GM18517 (cell line): ENCODE measurements at regions not wholly inside any gene's neighbourhood (a gene's known extent, or its start where the extent isn't known, plus 50 kb on each side); places are given as distances from the start of the nearest gene placed in this dataset.

Experiments used
- ATAC-seq: cut with Tn5 transposase; IDR thresholded peaks from one replicate; pipeline ENCODE4 v1.9.1; 2021; ENCODE audit warnings: mild to moderate bottlenecking, moderate library complexity; ENCODE audit not compliant: unreplicated experiment

DNA sequence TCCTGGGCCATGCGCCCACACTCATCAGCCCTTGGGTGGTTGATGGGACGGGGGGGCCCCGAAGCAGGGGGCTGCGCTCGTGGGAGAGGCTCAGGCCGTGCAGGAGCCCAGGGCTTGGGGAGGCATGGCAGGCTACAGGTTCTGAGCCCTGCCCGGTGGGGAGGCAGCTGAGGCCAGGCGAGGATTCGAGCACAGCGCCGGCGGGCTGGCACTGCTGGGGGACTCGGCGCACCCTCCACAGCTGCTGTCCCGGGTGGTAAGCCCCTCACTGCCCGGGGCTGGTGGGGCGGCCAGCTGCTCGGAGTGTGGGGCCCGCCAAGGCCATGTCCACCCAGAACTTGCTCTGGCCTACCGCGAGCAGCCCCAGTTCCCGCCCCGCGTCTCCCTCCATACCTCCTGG lies 295.8 kb upstream of the SEL1L start:
- ATAC-seq, result no peak

DNA sequence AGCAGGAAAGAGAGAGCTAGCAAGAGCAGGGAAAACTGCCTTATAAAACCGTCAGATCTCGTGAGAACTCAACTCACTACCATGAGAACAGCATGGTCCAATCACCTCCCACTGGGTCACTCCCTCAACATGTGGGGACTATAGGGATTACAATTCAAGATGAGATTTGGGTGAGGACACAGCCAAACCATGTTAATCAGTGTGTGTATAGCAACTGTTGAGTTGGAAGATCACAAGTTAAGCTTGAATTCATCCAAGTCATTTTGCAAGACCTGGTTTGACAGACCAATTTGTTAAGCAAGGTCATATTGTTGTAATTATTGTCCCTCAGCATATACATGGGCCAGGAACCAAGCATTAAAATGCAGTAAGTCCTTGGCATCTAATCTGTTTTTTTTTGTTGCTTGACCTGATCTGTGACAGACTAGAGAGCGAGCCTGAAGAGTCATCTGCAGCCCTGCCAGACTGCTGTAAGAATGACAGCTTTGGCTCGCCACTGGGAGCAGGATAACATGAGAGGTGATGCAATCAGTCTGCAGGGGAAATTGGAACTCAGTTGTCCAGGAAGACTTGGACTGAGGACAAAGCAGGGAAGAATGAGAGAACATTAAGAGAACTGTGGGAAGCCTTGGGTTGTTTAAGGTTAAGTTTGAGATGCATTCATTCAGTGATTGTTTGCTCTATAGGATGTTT lies 297.6 kb upstream of the SEL1L start:
- ATAC-seq, result no peak

DNA sequence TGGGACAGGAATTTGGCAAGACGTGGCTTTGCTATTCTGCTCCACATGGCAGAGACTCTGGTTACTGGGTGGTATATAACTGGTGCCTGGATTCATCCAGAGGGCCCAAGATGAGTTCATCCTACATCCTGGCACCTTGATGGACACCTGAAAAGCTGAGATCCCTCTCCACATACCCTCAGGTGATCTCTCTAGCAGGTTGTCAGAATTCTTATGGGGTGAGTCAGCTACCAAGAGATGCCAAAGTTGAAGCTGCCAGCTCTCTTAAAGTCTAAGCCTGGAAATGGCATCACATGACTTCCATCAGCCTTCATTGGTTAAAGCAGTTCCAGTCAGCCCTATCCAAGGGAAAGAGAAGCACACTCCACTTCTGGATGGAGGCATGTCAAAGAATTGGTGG lies 300.7 kb upstream of the SEL1L start:
- ATAC-seq, result no peak

DNA sequence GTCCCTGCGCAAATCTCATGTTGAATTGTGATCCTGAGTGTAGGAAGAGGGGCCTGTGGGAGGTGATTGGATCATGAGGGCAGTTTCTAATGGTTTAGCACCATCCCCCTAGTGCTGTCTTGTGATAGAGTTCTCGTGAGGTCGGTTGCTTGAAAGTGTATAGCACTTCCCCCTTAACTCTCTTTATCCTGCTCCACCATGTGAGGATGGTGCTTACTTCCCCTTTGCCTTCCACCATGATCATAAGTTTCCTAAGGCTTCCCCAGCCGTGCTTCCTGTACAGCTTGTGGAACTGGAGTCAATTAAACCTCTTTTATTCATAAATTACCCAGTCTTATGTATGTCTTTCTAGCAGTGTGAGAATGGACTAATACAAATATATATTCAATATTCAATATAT lies 303.7 kb upstream of the SEL1L start:
- no peak for ATAC-seq

DNA sequence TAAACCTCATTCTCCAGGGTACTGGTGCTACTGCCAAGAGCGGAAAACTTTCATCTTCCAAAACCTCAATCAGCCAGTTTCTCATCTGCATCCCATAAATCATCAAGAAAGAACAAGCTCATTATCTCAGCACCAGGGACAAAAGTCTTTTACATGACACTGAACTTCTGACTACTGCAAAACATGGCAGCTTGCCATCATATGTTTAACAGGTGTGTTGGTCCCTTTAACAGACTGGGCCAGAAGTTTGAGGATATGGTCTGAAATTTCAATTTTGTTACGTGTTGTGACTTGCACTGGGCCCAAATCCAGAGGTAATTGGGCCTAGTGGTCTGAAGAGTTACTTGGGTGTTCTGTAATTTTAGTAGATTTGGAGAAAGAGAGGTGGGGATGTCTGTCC lies 305.4 kb upstream of the SEL1L start:
- ATAC-seq, result no peak

DNA sequence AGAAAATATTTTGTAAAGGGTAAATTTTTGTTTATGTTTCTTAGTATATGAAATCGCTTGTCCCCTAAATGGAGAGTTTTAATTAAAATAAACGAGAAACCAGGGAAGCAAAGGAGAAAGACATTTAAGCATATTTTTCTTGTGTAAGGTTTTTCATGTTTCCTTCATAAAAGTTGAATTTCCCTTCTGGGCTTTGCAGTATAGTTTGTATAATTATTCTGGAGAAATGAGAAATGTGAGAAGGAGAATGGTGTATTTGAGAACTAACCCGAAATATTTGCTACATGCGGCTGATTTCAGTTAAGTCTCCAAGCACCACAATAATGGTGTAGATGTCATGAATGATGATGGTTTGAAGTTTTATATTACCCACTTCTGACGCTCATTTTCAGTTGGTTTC lies 307.7 kb upstream of the SEL1L start:
- ATAC-seq, result no peak

DNA sequence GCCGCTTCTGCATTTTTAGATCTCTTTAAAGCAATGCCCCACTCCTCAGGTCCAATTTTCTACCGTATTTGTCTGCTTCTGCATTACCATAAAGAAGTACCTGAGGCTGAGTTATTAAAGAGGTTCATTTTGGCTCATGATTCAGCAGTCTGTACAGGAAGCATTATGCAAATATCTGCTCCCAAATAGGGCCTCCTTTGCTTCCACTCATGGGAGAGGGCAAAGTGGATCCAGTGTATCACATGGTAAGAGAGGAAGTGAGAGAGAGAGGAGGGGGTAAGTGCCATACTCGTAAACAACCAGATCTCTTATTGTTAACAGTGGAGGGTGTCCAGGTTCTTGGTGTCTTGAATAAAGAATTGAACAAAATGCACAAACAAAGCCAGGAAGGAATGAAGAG lies 316.1 kb upstream of the SEL1L start:
- ATAC-seq, result no peak

DNA sequence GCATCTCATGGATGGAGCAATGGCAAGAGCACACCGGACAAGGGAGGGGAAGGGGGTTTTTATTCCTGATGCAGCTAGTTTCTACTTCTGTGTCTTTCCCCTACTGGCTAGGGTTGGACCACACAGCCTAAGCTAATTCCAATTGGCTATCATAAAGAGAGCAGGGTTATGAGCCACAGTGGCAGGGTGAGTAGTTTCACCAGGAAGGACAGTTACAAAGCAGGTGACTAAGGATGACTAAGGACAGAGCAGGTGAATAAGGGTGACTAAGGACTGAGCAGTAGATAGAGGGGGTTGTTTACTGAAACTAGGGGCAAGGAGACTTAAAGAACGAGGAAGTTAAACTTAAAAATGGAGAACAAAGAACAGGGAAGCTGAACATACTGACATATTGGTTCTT lies 321.4 kb upstream of the SEL1L start:
- ATAC-seq, result no peak

DNA sequence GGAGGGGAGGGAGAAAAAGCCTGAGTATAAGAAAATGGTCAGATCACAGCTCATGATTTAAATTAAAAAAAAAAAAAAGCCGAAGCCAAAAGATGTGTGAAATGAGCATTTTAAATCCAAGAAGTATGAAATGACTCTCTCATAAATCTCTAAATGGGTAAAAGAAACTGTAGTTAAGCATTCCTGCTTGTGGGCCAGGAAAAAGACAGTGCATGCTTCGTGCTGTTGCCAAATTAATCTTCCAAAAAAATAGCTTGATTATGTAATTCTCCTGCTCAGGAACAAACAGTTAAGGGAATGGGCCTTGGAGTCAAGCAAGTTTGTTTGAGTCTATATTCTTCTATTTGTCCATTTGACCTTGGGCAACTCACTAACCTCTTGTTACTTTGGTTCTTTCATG lies 325.4 kb upstream of the SEL1L start:
- no peak for ATAC-seq

DNA sequence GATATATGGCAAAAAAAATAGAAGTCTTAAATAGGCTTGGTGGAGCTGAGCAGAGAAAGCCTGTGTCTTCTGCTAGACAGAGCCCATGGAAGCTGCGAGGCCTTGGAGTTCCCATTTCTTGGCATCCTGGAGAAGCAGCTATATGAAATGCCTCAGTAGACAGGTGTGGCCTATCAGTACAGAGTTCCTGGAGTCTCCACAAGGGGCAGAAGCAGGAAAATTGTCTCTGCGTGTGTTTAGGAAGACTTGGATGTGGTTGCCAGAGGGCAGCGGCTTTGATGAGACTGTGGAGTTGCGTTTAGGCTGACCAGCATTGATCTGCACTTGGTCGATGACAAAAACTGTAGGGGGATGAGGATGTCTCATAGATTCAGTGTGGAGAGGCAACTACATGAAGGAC lies 334.5 kb upstream of the SEL1L start:
- no peak for ATAC-seq

DNA sequence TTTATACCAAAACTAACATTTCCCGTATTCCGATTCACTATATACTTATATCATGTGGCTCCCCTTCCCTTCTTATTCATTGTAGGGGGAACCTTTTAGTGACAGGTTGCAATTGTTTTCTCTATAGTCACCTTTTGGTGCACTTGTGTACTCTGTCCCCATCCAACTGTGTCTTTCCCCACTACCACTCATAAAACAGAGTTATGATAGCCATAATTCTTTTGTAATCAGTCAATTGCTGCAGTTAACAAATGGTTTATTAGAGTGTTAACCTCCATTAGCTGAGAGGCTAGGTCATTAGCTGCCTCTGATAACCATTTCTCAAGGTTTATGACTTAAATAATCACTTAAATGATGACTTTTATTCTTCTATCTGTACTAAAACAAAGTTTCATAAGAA lies 338.1 kb upstream of the SEL1L start:
- no peak for ATAC-seq

DNA sequence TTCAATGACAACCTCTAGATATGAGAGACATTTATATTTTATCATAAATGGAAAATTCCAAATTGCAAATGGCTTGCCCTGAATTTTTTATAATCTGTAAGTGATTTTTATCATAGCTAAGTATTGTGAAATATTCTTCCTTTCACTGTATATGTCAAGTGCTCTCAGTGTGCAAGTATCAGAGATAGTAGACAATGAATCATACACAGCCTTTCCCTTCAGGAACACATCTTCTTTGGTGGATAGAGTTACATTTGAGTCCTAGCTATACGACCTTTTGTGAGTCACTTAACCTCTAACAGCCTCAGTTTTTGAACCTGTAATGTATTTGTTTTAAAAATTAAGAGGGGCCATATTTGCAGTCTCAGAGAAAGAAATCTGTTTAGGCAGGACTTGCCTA lies 350.7 kb upstream of the SEL1L start:
- no peak for ATAC-seq

DNA sequence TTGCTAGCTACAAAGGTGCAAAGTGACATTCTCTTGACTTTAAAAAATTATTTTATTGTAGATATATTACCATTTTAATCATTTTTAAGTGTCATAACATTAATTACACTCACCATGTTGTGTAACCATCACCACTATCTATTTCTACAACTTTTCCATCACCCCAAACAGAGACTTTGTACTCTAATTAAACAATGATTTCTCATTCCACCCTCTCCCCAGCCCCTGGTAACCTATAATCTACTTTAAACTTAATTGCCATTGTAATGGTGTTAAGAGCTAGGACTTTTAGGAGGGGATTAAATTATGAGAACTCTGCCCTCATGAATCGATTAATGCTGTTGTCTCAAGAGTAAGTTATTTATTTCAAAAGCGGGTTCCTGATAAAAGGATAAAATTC lies 352.9 kb upstream of the SEL1L start:
- ATAC-seq, result no peak

DNA sequence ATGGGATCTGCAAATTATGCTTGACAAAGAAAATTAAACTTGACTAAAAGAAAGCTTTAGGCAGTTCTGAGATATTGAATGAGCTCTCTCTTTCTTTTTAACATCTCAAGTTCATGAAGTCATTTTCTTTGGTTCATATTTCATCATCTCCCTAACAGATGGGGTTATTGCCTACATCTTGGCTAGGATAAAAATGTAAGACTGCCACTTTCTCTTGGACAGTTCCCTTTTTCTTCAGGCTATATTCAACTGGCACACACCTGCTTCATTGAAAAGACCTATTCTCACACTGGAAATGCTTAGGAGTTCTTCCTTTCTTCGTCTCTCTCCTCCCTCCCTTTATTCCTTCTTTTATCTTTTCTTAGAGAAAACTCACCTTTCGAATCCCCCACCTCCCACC lies 355.9 kb upstream of the SEL1L start:
- no peak for ATAC-seq

DNA sequence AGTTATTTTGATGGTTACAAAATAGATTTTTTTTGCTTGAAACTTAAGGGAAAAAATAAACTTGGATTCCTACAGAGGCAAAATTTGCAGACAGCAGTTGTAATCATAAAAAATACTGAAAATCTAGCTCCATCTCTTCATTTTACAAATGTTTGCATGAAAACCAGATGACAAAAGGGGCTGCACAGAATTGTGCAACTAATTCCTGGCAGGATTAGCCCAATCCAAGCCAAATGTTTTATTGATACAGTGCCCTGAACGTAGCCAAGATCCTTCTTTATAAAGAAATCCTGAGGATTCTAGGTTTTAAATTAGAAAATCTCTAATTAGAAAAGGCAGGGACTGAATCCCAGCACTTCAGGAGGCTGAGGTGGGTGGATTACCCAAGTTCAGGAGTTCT lies 356.4 kb upstream of the SEL1L start:
- no peak for ATAC-seq

DNA sequence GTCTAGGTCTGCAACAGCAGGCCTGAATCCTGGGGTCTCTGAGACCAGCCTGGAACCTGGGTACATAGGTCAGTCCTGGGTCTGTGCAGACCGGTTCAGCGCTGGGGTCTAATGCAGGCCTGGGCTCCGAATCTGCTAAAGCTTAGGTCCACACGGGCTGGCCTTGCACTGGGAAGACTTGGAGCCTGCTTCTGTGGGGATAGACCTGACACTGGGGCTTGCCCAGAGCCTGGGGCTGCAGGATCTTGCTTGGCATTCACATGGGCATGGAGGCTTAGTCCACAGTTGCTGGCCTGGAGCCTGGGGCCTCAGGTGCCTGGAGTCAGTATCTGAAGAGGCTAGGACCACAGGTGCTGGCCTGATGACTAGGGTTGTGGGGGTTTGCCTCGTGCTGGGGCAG lies 369.8 kb upstream of the SEL1L start:
- ATAC-seq, result no peak

DNA sequence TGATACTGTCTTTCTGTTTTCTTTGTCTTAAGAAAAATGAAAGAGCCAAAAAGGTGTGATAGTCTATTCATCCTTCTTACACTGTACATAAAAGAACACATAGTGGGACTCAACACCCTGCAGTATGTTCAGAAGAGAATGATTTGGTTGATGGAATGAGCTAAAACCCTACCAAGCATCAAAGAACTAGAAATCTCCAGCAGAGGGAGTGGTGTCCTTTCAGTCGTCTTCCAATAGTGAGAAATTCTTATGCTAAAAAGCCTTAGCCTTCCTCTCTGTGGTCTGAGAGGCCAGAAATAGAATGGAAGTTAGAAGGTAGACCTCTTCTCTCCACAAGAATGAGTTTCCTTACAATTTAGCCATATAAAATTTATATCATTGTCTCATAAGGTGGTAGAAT lies 393.4 kb upstream of the SEL1L start:
- no peak for ATAC-seq

DNA sequence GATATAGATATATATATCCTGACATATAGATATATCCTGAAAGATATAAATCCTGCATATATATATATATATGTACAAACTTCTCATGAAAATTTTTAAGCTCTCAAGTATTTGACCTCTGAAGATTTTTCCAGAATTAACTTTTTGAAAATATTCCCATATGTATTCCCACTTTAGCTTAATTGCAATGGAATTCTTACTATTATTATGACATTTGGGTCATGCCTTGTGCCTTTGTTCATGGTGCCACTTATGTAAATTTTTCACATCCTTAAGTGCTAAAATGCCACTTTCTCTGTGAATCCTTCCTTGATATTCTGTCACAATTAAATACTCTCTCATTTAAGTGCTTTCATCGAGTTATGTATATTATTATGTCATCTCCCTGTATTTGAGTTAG lies 398.2 kb upstream of the SEL1L start:
- no peak for ATAC-seq

DNA sequence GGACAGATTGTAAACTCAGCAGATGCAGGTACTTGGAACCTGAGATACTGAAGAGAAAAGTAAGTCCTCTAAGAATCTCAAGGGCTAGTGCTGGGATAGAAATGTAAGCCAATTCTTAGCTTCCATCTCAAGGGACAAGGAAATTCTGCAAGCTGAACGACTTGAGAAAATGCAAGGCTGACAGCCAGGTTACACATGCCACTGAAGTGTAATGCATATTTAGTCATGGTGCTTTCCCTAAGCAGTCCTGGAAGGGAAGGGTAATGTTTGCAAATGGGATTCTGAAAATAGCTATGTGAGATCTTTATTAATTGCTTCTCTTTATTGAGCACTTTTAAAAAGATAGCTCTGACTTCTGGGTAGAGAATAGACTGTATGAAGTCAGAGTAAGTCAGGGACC lies 402.7 kb upstream of the SEL1L start:
- ATAC-seq, result no peak

DNA sequence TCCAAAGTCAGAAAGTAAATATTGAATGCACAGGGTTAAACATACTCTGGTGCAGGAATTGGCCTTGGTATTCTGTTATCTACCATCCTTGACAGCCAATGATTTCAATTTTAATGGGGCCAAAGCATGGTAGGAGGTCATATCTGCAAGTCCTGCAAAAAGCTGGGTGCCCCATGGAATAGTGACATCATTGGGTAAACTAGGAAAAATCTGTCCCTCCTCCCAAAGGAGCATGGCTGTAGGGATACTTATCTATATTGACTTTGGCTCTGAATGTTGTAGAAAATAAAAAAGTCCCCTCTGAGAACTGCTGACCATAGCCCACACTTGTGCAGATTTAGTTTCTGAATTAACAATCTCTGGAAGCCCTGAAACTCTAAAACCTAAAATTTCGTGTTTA lies 403.2 kb upstream of the SEL1L start:
- no peak for ATAC-seq

DNA sequence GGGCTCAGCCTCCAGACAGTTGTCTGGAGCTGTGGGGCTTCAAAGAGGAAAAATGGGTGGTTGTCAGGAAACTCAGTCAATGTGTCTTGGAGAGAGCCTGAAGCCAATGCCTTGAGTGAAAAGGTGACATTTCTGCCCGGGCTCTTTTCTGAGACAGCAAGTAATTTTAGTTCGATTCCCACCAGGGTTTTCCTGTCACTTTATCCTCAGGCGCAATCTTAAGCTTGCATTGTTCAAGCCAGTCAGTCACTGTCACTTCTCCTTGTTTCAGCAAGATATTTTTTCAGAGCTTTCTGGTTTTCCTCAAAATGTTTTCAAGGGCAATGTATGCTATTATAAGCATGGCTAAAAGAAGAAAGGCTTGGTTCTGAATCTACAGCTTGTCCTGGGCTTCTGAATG lies 404.7 kb upstream of the SEL1L start:
- no peak for ATAC-seq

DNA sequence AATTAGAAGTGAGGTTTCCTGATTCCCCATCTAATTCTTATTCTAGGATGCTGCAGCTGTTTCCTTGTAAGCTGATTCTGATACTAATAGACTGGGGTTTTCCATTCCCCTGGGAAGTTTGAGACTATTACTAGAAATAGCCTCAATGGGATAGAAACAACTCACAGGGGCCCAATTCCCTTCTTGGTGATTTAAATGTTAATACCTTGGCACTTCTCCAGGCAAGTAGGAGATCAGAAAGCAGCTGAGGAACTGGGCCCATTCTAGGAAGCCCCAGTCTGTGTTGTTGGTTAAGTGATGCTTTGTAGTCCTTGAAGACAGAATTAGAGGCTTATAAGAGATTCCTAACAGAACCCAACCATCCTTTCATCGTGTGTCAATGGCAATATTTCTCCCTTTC lies 407.0 kb upstream of the SEL1L start:
- ATAC-seq, result no peak

DNA sequence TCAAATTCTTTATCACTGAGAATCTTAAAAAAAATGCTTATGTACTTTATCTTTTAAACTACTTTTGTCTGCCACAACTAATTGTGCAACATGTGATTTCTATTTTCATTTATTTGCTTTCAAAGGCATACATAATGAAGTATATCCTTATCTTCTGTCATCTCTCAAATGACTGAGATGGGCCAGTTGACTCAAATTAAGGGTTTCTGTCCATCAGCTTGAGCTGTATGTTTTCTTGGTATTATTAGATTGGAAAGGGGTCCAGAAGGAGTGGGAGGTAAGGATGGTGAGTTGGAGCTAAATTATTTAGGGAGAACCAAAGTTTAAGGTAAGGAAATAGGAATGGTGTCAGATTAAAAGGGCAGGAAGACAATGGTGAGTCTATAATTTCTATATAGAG lies 408.4 kb upstream of the SEL1L start:
- ATAC-seq, result no peak

DNA sequence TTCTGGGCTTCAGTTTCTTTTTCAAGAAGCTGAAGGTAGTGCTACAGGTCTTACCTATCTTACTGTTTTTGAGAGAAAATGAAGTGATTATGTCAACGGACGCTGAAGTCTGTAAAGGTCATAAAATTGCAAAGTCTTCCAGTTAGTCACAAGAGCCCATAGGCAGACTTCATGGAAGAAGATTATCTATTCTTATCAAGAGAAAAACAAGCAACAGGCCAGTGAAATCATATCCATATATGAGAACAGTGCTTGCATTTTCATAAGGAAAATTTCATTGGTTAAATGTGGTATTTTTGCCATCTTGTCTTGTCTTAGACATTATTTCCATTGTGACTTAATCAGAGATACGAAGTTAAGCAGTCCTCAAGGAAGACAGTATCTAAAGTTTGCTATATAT lies 412.7 kb upstream of the SEL1L start:
- no peak for ATAC-seq
